Stromal cell of bone marrow (primary cell): ENCODE measurements at regions not wholly inside any gene's neighbourhood (a gene's known extent, or its start where the extent isn't known, plus 50 kb on each side); places are given as distances from the start of the nearest gene placed in this dataset.

Experiments
- DNase-seq: peaks from one replicate; pipeline ENCODE4 v3.0.0-alpha.2; 2012; ENCODE audit warnings: low read depth

GRCh38 chr15:29424118-29424517 is 154.5 kb upstream of the NSMCE3 start:
- DNase-seq, result no peak

DNA sequence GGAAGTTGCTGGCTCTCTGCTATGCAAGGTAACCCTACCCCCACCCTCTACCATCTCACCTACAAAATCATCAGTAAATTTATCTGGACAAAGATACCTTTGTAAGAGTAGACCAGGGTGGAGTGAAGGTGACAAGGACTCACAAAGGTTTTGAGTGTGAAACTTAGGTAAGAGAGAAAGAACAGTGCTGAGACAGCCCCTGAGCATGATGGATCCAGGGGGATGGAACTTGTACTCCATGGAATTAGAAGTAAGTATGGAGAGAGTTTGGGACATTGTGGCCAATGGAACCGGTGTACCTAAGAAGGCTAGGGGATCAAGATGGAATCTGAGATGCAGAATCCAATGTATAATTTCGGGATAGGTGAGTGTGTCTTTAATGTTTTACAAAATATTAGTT is 153.0 kb upstream of the NSMCE3 start:
- no peak for DNase-seq

DNA sequence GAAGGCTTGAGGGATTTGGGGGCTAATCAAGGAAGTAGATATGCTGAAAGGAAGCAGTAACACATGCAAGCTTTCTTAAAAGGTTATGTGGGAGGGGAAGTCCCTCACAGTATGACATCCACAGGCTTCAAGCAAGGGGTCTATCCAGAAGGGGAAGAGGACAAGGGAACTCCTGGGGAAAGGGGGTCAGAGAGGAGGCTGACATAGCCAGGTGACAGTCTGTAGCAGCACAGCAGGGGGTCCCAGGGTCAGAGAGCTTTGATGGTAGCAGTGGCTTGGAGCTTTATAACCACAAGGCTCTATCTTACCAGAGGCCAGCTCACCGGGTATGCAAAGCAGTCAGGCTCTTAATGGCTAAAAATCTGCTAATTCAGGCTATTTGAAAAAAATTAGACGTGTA is 150.6 kb upstream of the NSMCE3 start:
- no peak for DNase-seq

GRCh38 chr15:29418931-29419330 is 149.3 kb upstream of the NSMCE3 start:
- no peak for DNase-seq

- no peak for DNase-seq
These were observed 148.6 kb upstream of the NSMCE3 start for GRCh38 chr15:29418178-29418577.

DNA sequence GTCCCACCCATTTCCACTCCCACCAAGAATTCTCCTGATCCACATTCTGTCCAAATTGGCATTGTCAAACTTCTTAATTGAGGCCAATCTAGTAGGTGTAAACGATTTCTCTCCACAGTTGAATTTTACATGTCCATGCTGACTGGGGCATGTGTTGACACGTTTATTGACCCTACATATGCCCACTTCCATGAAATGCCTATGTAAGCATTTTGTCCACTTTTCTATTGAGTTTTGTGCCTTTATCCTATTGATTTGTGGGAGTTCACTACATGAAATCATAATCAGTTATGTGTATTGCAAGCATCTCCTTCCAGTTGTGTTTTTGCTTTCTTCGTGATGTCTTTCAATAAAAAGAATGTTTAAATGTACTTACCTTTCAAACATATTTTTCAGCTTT is 141.7 kb upstream of the NSMCE3 start:
- DNase-seq, result no peak

DNA sequence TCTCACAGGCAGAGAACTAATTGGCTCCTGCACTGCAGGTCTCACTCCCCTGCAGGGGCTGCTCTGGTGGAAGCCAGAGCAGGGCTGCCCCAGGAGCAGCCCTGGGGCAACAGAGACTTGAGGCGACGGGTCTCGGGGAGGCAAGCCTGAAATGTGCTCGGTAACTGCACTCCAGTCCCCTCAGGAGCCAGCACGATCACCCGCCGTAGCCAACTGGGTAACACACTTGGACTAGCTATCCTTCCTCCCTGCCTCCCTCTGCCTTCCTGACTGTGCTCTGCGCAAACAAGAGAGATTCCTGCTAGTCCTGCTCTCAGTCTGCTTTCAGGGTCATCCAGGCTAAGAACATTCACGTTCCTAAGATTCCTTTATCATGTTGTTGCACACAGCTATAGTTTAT is 140.7 kb upstream of the NSMCE3 start:
- no peak for DNase-seq

GRCh38 chr15:29409890-29410289 is 140.3 kb upstream of the NSMCE3 start:
- DNase-seq, result no peak

GRCh38 chr15:29405564-29405963 is 135.9 kb upstream of the NSMCE3 start:
- DNase-seq, result no peak

DNA sequence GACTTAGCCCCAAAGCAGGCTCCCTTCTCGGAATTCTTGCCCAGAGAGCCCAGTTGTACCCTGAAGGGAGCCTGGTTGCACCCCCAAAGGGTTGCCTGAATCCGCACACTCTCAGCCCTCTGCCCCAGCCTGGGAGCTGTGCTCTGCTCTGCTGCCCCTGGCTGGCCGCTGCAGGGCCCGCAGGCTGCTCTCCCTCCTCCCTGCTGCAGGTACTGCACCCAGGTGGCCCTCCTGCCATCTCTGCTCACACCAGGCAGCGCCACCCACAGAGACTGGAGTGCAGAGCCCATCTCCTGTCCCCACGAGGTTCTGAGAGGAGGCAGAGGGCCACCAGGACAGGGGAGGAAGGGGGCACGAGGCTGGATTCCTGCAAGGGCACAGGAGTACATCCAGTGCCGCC is 134.2 kb upstream of the NSMCE3 start:
- DNase-seq, result no peak

DNA sequence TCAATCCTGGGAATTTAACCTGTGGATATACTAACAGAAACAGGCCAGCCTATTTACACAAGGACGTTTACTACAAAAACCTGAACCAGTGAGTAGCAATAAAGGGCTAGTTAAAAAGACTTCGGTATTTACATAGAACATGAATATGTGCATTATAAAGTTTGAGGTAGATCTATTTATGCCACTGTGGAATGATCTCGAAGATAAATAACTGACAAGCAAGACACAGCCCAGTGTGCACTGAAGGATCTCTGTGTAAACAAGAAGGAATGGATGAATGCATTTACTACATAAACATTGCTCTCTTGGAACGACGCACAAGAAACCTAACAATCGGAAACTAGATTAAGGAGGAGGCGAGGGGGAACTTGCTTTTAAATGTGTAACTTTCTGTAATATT is 132.0 kb upstream of the NSMCE3 start:
- no peak for DNase-seq

- DNase-seq, result no peak
These were observed 131.1 kb upstream of the NSMCE3 start for GRCh38 chr15:29400701-29401100.

DNA sequence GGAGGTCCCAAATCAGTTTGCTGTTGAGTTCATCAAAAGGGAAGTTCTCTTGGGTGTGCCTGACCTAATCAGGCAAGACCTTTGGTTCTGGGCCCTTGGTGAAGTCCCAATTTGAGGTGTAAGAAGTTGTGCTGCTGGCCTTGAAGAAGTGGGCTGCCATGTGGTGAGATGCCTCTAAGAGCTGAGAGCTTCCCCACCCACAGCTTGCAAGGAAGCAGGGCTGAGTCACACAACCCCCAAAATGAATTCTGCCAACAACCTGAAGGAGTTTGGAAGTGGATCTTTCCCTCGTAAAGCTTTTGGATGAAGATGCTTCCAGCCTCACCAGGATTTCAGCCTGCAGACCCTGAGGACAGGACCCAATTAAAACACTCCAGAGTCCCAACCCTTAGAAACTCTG is 129.3 kb upstream of the NSMCE3 start:
- DNase-seq, result no peak

DNA sequence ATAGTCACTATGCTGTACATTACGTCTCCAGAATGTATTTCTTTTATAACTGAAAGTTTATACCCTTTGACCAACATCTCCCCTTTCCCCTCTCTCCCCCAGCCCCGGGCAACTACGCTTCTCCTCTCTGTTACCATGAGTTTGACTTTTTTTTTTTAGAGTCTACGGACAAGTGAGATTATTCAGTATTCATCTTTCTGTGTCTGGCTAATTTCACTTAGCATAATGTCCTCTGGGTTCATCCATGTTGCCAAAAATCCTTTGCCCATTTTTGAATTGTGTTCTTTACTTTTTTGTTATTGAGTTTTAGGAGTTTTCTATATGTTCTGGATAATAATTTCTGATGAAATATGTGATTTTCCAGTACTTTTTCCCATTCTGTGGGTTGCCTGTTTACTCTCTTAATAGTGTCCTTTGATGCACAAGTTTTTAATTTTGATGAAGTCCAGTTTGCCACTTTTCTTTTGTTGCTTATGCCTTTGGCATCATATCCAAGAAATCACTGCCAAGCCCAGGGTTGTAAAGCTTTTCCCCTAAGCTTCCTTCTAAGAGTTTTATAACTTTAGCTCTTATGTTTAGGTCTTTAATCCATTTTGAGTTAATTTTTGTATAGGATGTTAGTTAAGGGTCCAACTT is 126.7 kb upstream of the NSMCE3 start:
- DNase-seq, result no peak

- no peak for DNase-seq
These were observed 123.8 kb upstream of the NSMCE3 start for GRCh38 chr15:29393443-29393842.

DNA sequence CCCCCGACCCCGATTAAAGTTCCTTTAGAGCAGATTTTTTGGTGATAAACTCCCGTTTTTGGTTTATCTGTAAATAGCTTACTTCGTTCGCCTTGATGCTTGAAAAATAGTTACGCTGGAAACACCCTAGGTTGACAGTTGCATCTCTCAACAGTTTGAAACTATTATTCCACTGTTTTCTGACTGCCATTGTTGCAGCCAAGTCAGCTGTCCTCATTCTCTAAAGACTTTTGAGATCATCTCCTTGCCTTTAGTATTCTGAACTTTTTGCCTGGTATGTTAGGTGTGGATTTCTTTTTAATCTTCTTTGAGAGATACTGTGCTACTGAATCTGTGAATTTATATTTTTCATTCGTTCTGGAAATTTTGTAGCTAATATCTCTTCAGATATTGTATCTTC is 122.7 kb upstream of the NSMCE3 start:
- no peak for DNase-seq

DNA sequence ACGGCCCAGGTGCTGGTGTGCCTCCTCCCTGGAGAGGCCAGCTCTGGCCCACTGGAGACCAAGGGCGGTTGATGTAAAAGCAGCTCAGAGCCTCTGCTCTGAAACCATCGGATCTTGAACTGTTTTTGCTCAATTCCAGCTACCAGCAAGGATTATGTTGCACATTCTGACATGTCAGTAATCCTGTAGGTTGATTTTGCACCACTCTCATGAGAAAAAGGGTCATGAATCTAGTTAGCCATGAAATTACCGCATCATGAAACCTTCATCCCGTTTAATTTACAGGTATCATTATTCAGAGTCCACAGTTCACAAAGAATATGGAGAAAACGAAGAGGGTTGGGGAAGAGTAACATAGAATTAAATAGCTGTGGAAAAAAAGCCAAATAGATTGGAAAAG is 120.4 kb upstream of the NSMCE3 start:
- DNase-seq, result no peak

DNA sequence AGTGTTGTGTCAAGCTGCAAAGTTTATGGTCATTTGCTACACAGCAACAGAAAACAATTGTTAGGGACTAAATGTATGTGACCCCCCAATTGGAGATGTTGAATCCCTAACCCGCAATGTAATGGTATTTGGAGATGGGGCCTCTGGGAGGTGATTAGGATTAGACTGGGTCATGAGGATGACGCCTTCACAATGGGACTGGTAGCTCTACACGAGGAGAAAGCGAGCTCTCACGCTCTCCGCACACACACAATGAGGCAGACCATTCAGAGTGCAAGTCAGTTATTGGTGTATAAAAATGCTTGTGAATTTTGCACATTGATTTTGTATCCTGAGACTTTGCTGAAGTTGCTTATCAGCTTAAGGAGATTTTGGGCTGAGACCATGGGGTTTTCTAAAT is 116.9 kb upstream of the NSMCE3 start:
- no peak for DNase-seq

DNA sequence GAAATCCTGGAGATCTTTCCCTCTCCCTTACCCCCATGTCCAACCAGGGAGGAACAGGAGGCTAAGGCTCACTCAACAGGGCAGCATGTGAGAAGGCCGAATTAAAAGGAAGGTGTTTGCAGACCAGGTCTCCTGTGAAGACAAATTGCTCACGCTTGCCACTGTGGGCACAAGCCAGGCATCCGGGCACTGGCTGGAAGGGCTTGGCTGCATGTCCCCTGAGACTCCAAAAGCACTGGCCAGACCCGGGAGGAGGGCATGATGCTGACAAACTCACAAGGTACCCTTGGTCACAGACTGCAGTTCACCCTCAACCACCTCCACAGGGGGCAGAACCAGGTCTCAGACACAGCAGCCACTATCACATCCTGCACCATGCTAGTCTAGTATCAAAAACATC is 113.7 kb upstream of the NSMCE3 start:
- no peak for DNase-seq

DNA sequence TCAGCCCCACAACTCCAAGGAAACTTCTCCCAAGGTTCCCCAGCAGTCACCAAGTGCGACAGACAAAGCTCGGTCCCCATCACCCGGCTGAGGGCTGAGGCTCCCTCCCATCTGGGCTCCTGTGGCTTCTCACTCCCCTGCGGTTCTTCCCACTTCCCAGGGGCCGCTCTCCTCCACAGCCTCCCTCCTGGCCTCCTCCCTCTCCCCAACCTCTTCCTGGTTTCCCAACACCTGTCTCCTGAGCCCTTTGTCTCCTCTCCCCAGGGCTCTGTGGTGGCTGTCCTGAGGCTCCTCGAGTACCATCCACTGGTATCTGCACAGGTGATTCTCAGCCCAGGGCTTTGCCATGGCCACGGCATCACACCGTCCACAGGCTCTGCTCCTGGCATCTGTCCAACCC is 113.2 kb upstream of the NSMCE3 start:
- no peak for DNase-seq

DNA sequence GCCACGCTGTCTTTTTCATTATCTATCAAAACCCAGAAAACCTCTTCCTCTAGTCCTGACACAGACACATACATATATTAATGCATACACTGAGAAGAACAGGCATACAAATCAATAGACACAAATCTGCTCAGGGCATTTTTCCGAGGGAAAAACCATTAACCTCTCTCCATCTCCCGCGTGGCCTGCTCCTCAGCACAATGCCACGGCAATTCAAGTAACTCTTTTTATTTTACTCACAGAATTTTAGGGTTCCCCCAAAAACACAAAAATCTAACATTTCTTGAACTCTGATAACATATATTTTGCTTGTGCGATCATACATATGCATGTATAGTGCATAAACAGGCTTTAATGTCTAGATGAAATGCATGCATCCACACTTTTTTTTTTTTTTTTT is 110.8 kb upstream of the NSMCE3 start:
- DNase-seq, result no peak

DNA sequence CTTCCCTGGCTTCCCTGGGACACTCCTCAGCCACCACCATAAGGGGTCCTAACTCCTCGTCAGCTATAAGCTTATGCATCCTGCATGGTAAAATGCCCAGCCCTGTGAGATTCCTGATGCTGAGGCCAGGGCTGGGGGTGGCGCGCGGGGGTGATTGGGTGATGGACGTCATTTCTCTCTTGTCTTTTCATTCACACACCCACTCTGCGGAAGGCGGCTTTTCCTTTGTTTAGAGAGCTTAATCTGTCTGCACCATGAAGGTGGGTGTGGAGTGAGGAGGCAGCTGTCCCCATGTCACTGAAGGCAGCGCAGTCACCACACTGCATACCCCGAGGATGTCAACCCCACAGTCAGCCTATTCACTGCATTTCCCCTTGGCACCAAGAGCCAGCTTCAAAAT is 110.0 kb upstream of the NSMCE3 start:
- no peak for DNase-seq

GRCh38 chr15:29377161-29377560 is 107.5 kb upstream of the NSMCE3 start:
- no peak for DNase-seq

DNA sequence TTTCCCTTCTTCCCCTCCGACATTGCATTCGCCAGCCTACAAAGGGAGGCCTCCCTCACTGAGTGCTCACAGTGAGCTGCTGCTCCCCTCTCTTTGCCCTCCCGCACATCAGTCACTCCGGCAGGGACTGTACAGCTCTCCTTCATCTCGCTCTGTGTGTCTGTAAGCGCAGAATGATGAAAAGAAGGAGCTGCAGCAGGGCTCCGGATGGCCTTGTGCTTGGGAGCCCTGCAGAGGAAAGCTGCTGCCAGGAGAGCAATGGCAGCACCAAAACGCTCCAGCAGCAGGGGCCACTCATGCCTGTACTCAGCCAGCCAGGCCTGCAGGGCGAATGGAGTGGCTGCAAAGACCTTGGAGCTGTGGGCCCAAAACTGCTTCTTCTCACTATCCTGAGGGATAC is 107.0 kb upstream of the NSMCE3 start:
- DNase-seq, result no peak

- DNase-seq, result no peak
These were observed 99.6 kb upstream of the NSMCE3 start for GRCh38 chr15:29369261-29369660.
